ENCODE measurements at regions not wholly inside any gene's neighbourhood (a gene's known extent, or its start where the extent isn't known, plus 50 kb on each side); places are given as distances from the start of the nearest gene placed in this dataset.

- TF ChIP-seq CTCF (IDR thresholded peaks at IDR 0.05) (no peak), ZFX (IDR thresholded peaks at IDR 0.05; ENCODE audit: borderline replicate concordance) (no peak)
Measured at GRCh38 chr4:36492041-36492440, 210.6 kb downstream of the DTHD1 start.
